GM18502 (cell line): ENCODE measurements at regions not wholly inside any gene's neighbourhood (a gene's known extent, or its start where the extent isn't known, plus 50 kb on each side); places are given as distances from the start of the nearest gene placed in this dataset.

Experiments
- ATAC-seq: cut with Tn5 transposase; IDR thresholded peaks from one replicate; pipeline ENCODE4 v1.9.1; 2021; ENCODE audit warnings: mild to moderate bottlenecking; ENCODE audit not compliant: unreplicated experiment, poor library complexity

DNA sequence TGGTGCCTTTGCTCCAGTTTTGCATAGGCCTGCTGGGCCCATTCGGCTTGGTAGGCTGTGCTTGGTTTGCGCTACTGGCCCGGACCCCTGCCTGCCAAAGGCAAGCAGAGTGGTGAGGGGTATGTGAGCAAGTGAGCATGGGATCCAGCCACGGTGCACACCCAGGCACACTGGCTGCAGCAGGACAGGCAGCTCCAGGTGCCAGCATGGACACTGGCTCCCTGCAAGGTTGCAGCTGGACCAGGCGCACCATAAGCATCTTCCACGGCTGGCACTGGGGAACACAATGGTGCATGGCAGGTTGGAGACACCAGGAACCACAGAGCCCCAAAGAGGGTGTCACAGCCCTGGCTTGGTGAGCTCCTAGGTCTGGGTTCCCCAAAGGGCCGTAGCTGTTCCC lies 693.5 kb upstream of the PTBP2 start:
- no peak for ATAC-seq

- no peak for ATAC-seq
Observed at GRCh38 chr1:96030312-96030711, 691.3 kb upstream of the PTBP2 start.

- ATAC-seq: no peak
Observed at GRCh38 chr1:96034006-96034405, 687.6 kb upstream of the PTBP2 start.

- ATAC-seq: no peak
Observed at GRCh38 chr1:96036763-96037162, 684.8 kb upstream of the PTBP2 start.

GRCh38 chr1:96038636-96039035 lies 682.9 kb upstream of the PTBP2 start:
- no peak for ATAC-seq

- ATAC-seq: no peak
Observed at GRCh38 chr1:96039910-96040309, 681.7 kb upstream of the PTBP2 start.

DNA sequence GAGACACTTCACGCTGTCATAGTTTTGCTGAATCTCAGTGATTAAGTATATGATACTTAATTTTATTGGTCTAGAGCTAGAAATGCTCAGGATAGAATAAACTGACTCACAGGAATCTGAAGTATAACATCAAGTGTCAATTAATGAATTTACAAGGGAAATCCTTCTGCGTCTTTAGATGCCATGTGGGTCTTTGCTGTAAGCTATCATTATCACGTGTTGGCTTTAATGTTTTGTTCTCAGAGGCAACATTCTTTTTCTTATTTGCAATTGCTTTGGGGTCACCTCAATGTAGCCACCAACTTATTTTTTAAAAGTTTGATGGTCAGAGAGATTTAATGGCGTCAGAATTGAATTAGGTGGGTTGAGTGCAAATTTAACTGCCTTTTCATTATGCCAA lies 680.1 kb upstream of the PTBP2 start:
- ATAC-seq: no peak

DNA sequence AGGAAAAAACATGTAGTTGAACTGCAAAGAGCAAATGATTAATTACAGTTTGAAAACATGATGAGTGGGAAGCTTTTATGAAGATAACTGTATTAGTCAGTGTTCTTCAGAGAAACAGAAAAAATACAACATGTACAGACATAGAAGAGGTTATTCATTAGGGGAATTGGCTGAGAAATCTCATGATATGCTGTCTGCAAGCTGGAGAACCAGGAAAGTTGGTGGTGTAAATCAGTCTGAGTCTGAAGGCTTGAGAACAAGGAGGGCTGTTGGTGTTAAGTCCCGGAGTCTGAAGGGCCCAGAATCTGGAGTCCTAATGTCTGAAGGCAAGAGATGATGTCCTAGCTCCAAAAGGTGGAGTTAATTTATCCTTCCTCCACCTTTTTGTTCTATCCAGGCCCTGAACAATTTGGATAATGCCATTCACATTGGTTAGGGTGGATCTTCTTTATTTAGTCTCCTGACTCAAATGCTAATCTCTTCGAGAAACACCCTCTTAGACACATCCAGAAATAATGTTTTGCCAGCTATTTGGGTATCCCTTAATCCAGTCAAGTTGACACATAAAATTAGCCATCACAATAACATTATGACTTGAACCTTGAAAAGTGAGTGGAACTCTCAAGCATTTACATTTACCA lies 672.9 kb upstream of the PTBP2 start:
- ATAC-seq: no peak

- ATAC-seq: no peak
Observed at GRCh38 chr1:96049759-96050409, 671.7 kb upstream of the PTBP2 start.

GRCh38 chr1:96059276-96059675 lies 662.3 kb upstream of the PTBP2 start:
- no peak for ATAC-seq

GRCh38 chr1:96059736-96060135 lies 661.8 kb upstream of the PTBP2 start:
- ATAC-seq: no peak

GRCh38 chr1:96060621-96061020 lies 661.0 kb upstream of the PTBP2 start:
- ATAC-seq: no peak

DNA sequence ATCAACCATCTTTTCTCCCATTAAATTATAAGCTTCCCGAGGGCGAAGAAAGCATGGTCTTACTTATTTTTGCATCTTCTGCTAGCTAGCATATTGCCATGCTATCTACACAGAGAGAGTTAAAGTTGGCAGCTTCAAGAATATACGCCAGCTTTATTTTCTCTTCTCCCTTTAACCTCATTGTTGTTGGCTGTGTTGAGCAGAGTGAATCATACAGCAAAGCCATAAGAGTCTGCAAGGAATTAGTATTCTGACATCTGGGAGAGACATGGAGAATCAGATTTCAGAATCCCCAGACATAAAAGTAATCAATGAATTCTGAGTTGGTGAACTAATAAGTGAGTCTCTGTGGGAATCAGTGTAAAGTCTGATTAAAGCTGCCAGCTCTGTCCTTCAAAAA lies 649.6 kb upstream of the PTBP2 start:
- no peak for ATAC-seq

- ATAC-seq: no peak
Observed at GRCh38 chr1:96073100-96073499, 648.5 kb upstream of the PTBP2 start.

- no peak for ATAC-seq
Observed at GRCh38 chr1:96074422-96074821, 647.2 kb upstream of the PTBP2 start.

DNA sequence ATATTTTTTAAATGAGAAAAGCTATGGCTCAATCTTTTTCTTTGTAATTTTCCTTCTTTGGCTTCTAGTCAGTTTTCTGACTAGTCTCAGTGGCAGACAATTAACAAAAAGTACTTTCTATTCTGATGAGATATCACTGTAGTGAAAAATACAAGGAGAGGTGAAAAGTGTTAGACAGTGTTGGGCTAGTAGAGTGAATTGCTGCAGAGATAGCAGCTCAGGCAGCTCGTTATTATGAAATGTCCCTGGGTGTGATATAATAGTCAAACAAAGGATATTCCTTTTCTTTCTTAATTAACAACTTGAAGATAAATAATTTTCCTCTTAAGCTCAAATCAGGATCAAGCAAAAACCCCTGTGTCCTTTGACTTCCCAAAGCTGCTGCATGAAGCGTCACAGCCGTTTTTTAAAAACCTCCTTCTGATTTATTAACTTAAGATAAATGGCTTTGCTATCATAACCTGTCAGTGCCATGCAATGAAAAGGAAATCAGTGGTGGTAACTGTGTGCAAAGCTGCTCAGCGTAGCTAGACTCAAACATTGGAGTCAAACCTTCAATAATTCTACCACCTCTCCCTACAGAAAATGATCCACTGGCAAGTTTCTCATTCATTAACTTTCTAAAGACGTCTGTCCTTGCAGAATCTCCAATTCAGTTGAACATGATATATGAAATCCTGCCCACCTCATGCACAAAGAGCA lies 646.6 kb upstream of the PTBP2 start:
- ATAC-seq: no peak

GRCh38 chr1:96075704-96076455 lies 645.7 kb upstream of the PTBP2 start:
- no peak for ATAC-seq

GRCh38 chr1:96076589-96076988 lies 645.0 kb upstream of the PTBP2 start:
- ATAC-seq: no peak

DNA sequence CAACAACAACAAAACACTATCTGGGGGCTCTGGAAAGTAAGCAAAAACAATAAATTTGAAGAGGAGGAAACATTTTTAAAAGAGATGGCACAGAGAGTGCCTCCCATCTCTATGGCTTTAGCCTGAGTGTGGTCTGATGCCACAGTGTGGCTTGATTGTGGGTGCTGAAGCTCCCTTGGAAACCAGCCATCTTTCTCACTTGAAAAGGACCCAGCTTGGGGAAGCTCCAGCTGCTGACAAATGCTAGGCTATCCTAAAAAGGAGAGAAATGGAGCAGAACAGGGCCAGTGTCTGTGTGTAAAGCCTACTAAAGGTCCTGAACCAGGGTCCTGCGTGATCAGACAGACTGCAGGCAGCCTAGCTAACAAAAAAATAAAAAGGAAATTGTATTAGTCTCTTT lies 642.0 kb upstream of the PTBP2 start:
- no peak for ATAC-seq

DNA sequence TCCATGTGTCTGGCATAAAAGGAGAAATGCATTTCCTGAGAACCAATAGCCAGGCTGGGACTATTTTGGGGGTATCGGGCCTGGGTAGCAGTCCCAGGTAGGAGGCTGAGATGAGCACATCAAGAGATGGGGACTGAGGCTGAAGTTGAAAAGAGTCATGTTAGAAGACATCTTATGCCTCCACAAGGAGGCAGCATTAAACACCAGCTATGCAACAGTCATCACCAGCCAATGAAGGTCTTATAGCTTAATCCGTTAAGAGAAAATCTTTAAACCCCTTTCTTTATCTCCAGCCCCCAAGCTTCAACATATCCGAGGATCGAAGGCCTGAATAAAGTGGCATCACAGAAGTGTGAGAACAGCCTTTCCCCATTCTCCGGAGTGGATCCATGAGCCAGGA lies 640.7 kb upstream of the PTBP2 start:
- no peak for ATAC-seq

GRCh38 chr1:96087719-96088118 lies 633.9 kb upstream of the PTBP2 start:
- ATAC-seq: no peak
